ENCODE measurements at regions not wholly inside any gene's neighbourhood (a gene's known extent, or its start where the extent isn't known, plus 50 kb on each side); places are given as distances from the start of the nearest gene placed in this dataset.

DNA sequence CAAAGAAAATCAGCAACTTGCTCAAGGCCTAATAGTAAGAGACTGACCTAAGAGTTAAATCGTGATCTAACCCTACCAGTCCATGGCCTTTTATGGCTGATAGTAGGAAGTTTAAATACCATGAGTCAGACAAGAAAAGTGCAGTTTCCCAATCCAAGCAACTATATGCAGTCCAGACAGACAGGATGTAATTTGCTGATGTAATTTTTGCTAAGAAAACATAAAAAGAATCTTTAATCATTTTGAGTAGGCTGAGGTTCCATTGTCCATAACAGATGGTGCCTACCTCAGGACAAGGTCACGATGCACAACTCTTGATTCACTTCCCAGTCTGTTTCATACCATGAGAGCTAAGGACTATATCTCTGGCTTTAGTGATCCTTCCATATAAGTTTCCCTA is 317.5 kb upstream of the GRIA3 start:
- Histone ChIP-seq H3K9me3 (replicated peaks; ENCODE audit: control insufficient read depth, insufficient read depth, low read length) (no peaks in the 10 kb centered on the region), H3K4me2 (ENCODE audit: control insufficient read depth, insufficient read depth) (no peak overlapping the region), H3K4me3 (no peak overlapping the region), H3K27me3 (replicated peaks in 1 of 2; ENCODE audit: control insufficient read depth in 2 of 2, insufficient read depth in 2 of 2, low read length in 1 of 2) (no peaks in the 10 kb centered on the region), H2AFZ (ENCODE audit: control insufficient read depth, low read depth, low read length) (no peak overlapping the region), H3K9ac (ENCODE audit: control insufficient read depth, insufficient read depth, low read length) (no peak overlapping the region), H4K20me1 (ENCODE audit: control insufficient read depth, insufficient read depth) (no peaks in the 10 kb centered on the region), H3K36me3 (ENCODE audit: control insufficient read depth in 2 of 2, insufficient read depth in 2 of 2, low read length in 1 of 2) (no peaks in the 10 kb centered on the region), H3K27ac (ENCODE audit: control insufficient read depth, insufficient read depth) (no peak overlapping the region), H3K4me1 (ENCODE audit: control insufficient read depth, insufficient read depth, low read length) (no peaks in the 10 kb centered on the region), H3K79me2 (ENCODE audit: control insufficient read depth, insufficient read depth, low read length) (no peaks in the 10 kb centered on the region)
- SMC1A ChIA-PET (ENCODE audit: uncharacterized antibody, unreplicated experiment): no interaction called here
- POLR2A ChIA-PET: no interaction called here
- WGBS (ENCODE audit: insufficient coverage, insufficient replicate concordance, low lambda C conversion rate, missing lambda C conversion rate): 0% methylated on average over 2 of the region's 2 CpGs
- ATAC-seq (no peak), FAIRE-seq (no peak), DNase-seq (ENCODE audit: low read depth, low spot score) (no peak)
- no TSS peak for BruUV-seq (replicated peaks)
- CTCF ChIA-PET: interaction anchor here (0.7 kb wide), 1 partner anchor 15 kb away, joined by 3 read pairs; no protein-coding TSS in a partner anchor
- TF ChIP-seq KLF5 (IDR thresholded peaks at IDR 0.05; ENCODE audit: partially characterized antibody) (no peak), JUNB (IDR thresholded peaks at IDR 0.05) (no peak), BHLHE40 (IDR thresholded peaks at IDR 0.05; ENCODE audit: borderline replicate concordance in 1 of 2, low read depth in 2 of 2, low read length in 1 of 2) (no peak), TCF12 (IDR thresholded peaks at IDR 0.05; ENCODE audit: low read depth, low read length) (no peak), SRF (IDR thresholded peaks at IDR 0.05; ENCODE audit: low read depth in 2 of 2, low read length in 2 of 2) (no peak), NR2F1 (conservative IDR thresholded peaks at IDR 0.05) (no peak), ZNF207 (IDR thresholded peaks at IDR 0.05; ENCODE audit: borderline replicate concordance) (no peak), ZNF217 (IDR thresholded peaks at IDR 0.05) (no peak), YBX1 (IDR thresholded peaks at IDR 0.05) (no peak), ATF7 (IDR thresholded peaks at IDR 0.05; ENCODE audit: low read depth) (no peak), CBFB (IDR thresholded peaks at IDR 0.05; ENCODE audit: low read depth) (no peak)
- intact Hi-C loops (cut with micrococcal nuclease; ENCODE audit: unreplicated experiment): no loop called here
- in situ Hi-C loops (cut with MboI): no loop called here
- RAD21 ChIA-PET (ENCODE audit: unreplicated experiment): no interaction called here

DNA sequence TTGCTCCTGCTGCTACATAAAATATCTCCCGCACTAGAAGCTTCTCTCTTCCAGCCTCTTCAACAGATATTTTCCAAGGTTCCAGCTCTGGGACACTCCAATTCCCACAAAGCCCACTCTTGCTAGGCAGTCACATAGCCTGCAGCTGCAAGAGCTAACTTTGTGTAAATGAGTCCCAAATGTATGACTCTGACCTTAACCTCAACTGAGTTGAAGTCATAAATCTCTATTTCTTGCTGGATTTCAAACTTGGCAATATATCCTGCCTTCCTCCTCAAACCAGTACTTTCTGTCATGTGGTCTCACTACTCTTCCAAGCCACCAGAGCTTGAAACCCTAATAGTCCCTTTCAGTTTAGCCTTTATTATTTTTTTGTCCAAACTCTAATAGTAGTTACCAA is 315.4 kb upstream of the GRIA3 start:
- H3K9me3 ChIP-seq (replicated peaks; ENCODE audit: control insufficient read depth, insufficient read depth, low read length): no peaks in the 10 kb centered on the region
- CTCF ChIA-PET: no interaction called here
- TF ChIP-seq ZZZ3 (IDR thresholded peaks at IDR 0.05; ENCODE audit: control insufficient read depth, insufficient read length, low read depth) (no peak), RELB (IDR thresholded peaks at IDR 0.05; ENCODE audit: low read depth) (no peak), SMC3 (IDR thresholded peaks at IDR 0.05; ENCODE audit: borderline replicate concordance, low read length) (no peak), SUZ12 (IDR thresholded peaks at IDR 0.05; ENCODE audit: unreplicated experiment) (no peak), CBX5 (IDR thresholded peaks at IDR 0.05; ENCODE audit: low read depth) (no peak)
- SMC1A ChIA-PET (ENCODE audit: uncharacterized antibody, unreplicated experiment): no interaction called here
- no peak overlapping the region for H2AFZ ChIP-seq (ENCODE audit: control insufficient read depth, low read depth, low read length)
- no peak for FAIRE-seq
- DNase-seq (ENCODE audit: low read depth, low spot score): no peak
- no peak overlapping the region for H3K4me3 ChIP-seq
- no peaks in the 10 kb centered on the region for H3K79me2 ChIP-seq (ENCODE audit: control insufficient read depth, insufficient read depth, low read length)
- H3K27ac ChIP-seq (ENCODE audit: control insufficient read depth, insufficient read depth): no peak overlapping the region
- no peaks in the 10 kb centered on the region for H4K20me1 ChIP-seq (ENCODE audit: control insufficient read depth, insufficient read depth)
- H3K9ac ChIP-seq (ENCODE audit: control insufficient read depth, insufficient read depth, low read length): no peak overlapping the region
- 0% methylated on average over 1 of the region's 1 CpG for WGBS (ENCODE audit: insufficient coverage, insufficient replicate concordance, low lambda C conversion rate, missing lambda C conversion rate)
- no peaks in the 10 kb centered on the region for H3K27me3 ChIP-seq (replicated peaks in 1 of 2; ENCODE audit: control insufficient read depth in 2 of 2, insufficient read depth in 2 of 2, low read length in 1 of 2)
- no TSS peak for BruUV-seq (replicated peaks)
- in situ Hi-C loops (cut with MboI) (no loop called here), intact Hi-C loops (cut with micrococcal nuclease; ENCODE audit: unreplicated experiment) (no loop called here)
- RAD21 ChIA-PET (ENCODE audit: unreplicated experiment): no interaction called here
- H3K4me1 ChIP-seq (ENCODE audit: control insufficient read depth, insufficient read depth, low read length): no peaks in the 10 kb centered on the region
- ATAC-seq: no peak
- POLR2A ChIA-PET: no interaction called here
- no peaks in the 10 kb centered on the region for H3K36me3 ChIP-seq (ENCODE audit: control insufficient read depth in 2 of 2, insufficient read depth in 2 of 2, low read length in 1 of 2)
- no peak overlapping the region for H3K4me2 ChIP-seq (ENCODE audit: control insufficient read depth, insufficient read depth)

All from GM12878 (cell line).